ENCODE measurements at regions not wholly inside any gene's neighbourhood (a gene's known extent, or its start where the extent isn't known, plus 50 kb on each side); places are given as distances from the start of the nearest gene placed in this dataset.

GRCh38 chr1:64330839-64331238 lies 127.4 kb downstream of the UBE2U start:
- TF ChIP-seq POLR2A (IDR thresholded peaks at IDR 0.05): no peak
- TF ChIP-seq, protein P1, sequence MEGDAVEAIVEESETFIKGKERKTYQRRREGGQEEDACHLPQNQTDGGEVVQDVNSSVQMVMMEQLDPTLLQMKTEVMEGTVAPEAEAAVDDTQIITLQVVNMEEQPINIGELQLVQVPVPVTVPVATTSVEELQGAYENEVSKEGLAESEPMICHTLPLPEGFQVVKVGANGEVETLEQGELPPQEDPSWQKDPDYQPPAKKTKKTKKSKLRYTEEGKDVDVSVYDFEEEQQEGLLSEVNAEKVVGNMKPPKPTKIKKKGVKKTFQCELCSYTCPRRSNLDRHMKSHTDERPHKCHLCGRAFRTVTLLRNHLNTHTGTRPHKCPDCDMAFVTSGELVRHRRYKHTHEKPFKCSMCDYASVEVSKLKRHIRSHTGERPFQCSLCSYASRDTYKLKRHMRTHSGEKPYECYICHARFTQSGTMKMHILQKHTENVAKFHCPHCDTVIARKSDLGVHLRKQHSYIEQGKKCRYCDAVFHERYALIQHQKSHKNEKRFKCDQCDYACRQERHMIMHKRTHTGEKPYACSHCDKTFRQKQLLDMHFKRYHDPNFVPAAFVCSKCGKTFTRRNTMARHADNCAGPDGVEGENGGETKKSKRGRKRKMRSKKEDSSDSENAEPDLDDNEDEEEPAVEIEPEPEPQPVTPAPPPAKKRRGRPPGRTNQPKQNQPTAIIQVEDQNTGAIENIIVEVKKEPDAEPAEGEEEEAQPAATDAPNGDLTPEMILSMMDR (IDR thresholded peaks at IDR 0.05): no peak

Data from uterus (tissue), 2 donors.